ENCODE measurements at regions not wholly inside any gene's neighbourhood (a gene's known extent, or its start where the extent isn't known, plus 50 kb on each side); places are given as distances from the start of the nearest gene placed in this dataset.
"Not testable (repeated sequence)": the region's sequence is repeated elsewhere in the genome, so short reads cannot be mapped to it uniquely, and the experiment has no call there.

DNA sequence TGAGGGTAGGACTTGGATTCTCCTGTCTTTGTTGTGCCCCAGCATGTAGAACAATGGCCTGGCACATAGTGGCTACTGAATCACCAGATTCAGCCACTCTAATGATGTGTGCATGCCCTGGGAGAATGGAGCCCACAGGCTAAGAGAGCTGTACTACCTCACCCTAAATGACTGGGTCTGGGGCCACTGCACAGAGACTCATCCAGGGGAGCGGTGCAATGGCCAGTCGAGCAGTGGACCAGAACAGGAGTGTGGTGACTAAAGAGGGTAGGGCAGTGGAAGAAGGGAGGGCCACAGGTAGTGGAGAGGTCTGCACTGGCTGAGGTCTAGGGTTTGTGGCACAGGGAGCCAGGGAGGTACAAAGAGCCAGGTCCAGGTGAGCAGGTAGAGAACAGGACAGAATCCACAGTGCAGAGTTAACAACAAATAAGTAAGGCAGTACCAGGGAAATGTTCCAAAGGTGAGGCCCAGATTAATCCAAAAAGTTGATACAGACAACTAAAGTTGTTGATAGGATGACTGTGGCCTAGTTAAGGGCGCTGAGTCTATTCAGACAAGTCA, 142.7 kb upstream of the ATP11B start:
- Histone ChIP-seq H2AFZ (ENCODE audit: low read length) (no peak overlapping the region), H3K9me2 (ENCODE audit: low read depth, low read length) (no peaks in the 10 kb centered on the region), H3K4me3 (ENCODE audit: low read depth, low read length, poor library complexity, severe bottlenecking) (no peak overlapping the region), H3K36me3 (ENCODE audit: insufficient read depth, low read length) (no peaks in the 10 kb centered on the region), H3K9me3 (ENCODE audit: low read length) (peaks cover 5% of the 10 kb centered on the region; the same call in 1 of the 2 replicates), H3K79me2 (ENCODE audit: insufficient read depth, low read length) (no peaks in the 10 kb centered on the region), H3K27ac (ENCODE audit: low read depth, low read length, poor library complexity, severe bottlenecking) (no peak overlapping the region), H4K20me1 (ENCODE audit: insufficient read depth, low read length) (no peaks in the 10 kb centered on the region), H3K9ac (ENCODE audit: low read length) (no peak overlapping the region), H3F3A (ENCODE audit: insufficient read depth, low read length) (no peaks in the 10 kb centered on the region), H3K4me1 (ENCODE audit: insufficient read depth, low read length, severe bottlenecking) (no peaks in the 10 kb centered on the region), H3K4me2 (ENCODE audit: low read length) (no peak overlapping the region), H3K27me3 (ENCODE audit: insufficient read depth, low read length) (no peaks in the 10 kb centered on the region)
- TF ChIP-seq, protein P1, sequence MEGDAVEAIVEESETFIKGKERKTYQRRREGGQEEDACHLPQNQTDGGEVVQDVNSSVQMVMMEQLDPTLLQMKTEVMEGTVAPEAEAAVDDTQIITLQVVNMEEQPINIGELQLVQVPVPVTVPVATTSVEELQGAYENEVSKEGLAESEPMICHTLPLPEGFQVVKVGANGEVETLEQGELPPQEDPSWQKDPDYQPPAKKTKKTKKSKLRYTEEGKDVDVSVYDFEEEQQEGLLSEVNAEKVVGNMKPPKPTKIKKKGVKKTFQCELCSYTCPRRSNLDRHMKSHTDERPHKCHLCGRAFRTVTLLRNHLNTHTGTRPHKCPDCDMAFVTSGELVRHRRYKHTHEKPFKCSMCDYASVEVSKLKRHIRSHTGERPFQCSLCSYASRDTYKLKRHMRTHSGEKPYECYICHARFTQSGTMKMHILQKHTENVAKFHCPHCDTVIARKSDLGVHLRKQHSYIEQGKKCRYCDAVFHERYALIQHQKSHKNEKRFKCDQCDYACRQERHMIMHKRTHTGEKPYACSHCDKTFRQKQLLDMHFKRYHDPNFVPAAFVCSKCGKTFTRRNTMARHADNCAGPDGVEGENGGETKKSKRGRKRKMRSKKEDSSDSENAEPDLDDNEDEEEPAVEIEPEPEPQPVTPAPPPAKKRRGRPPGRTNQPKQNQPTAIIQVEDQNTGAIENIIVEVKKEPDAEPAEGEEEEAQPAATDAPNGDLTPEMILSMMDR (IDR thresholded peaks at IDR 0.05; ENCODE audit: low read length), result no peak
- no peak for TF ChIP-seq EZH2 (IDR thresholded peaks at IDR 0.05; ENCODE audit: borderline replicate concordance, low read length)

DNA sequence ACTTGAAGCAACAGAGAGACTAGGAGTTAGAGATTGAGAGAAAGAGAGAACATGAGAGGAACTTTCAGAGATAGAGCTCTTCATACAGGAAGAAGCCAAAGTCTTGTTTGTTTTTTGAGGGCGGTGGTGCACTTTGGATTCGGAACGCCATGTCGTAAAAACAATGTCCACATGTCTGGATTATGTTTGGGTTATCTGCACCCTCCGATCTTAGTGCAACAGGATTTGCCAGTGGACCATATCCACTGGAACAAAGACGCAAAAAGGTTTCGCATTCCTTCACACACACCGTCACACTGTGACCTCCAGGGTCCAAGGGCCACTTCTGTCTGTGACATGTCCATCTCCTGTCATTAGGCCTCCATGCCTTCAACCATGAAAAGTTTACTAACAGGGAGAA, 141.8 kb upstream of the ATP11B start:
- no peak overlapping the region for H3K4me3 ChIP-seq (ENCODE audit: low read depth, low read length, poor library complexity, severe bottlenecking)
- H3K27me3 ChIP-seq (ENCODE audit: insufficient read depth, low read length), result no peaks in the 10 kb centered on the region
- H3K9ac ChIP-seq (ENCODE audit: low read length), result no peak overlapping the region
- no peaks in the 10 kb centered on the region for H3K36me3 ChIP-seq (ENCODE audit: insufficient read depth, low read length)
- no peak overlapping the region for H3K4me2 ChIP-seq (ENCODE audit: low read length)
- no peaks in the 10 kb centered on the region for H3K79me2 ChIP-seq (ENCODE audit: insufficient read depth, low read length)
- H2AFZ ChIP-seq (ENCODE audit: low read length), result no peak overlapping the region
- no peaks in the 10 kb centered on the region for H3K9me2 ChIP-seq (ENCODE audit: low read depth, low read length)
- no peaks in the 10 kb centered on the region for H4K20me1 ChIP-seq (ENCODE audit: insufficient read depth, low read length)
- no peaks in the 10 kb centered on the region for H3K4me1 ChIP-seq (ENCODE audit: insufficient read depth, low read length, severe bottlenecking)
- TF ChIP-seq, protein P1 (IDR thresholded peaks at IDR 0.05; ENCODE audit: low read length), result no peak
- no peak for TF ChIP-seq EZH2 (IDR thresholded peaks at IDR 0.05; ENCODE audit: borderline replicate concordance, low read length)
- no peaks in the 10 kb centered on the region for H3F3A ChIP-seq (ENCODE audit: insufficient read depth, low read length)
- peaks cover 5% of the 10 kb centered on the region; the same call in 1 of the 2 replicates for H3K9me3 ChIP-seq (ENCODE audit: low read length)
- H3K27ac ChIP-seq (ENCODE audit: low read depth, low read length, poor library complexity, severe bottlenecking), result no peak overlapping the region

DNA sequence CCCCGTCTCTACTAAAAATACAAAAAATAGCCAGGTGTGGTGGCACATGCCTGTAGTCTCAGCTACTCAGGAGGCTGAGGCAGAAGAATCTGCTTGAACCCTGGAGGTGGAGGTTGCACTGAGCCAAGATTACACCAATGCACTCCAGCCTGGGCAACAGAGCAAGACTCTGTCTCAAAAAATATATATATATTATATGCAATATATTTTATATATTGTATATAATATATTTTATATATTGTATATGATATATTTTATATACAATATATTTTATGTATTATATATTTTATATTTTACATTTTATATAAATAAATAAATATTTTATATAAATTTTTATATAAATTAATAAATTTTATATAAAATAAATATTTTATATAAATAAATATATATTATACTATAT, 140.2 kb upstream of the ATP11B start:
- not testable (repeated sequence) for H2AFZ ChIP-seq (ENCODE audit: low read length); H3K4me2 ChIP-seq (ENCODE audit: low read length); H3F3A ChIP-seq (ENCODE audit: insufficient read depth, low read length); H3K9me3 ChIP-seq (ENCODE audit: low read length); H3K4me1 ChIP-seq (ENCODE audit: insufficient read depth, low read length, severe bottlenecking); H3K4me3 ChIP-seq (ENCODE audit: low read depth, low read length, poor library complexity, severe bottlenecking); H3K79me2 ChIP-seq (ENCODE audit: insufficient read depth, low read length); H3K9ac ChIP-seq (ENCODE audit: low read length); H3K27ac ChIP-seq (ENCODE audit: low read depth, low read length, poor library complexity, severe bottlenecking); H3K36me3 ChIP-seq (ENCODE audit: insufficient read depth, low read length); H4K20me1 ChIP-seq (ENCODE audit: insufficient read depth, low read length); H3K9me2 ChIP-seq (ENCODE audit: low read depth, low read length); H3K27me3 ChIP-seq (ENCODE audit: insufficient read depth, low read length)

DNA sequence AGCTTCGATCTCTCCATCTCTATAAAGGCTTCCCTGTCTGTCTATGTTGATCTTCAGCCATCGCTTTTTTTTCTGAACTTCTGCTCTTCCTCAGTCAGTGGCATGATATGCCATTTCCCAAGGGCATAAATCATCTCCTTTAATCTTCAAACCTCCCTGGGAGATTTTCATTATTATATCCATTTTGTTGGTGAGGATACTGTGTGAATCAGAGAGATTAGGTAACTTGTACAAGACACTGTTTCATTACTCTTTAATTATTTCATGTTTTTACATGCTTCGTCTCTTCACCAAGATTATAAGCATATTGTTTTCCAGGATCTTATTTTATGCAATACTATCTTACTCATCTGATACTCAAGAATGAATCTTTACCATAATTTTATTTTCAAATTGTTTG, 124.8 kb upstream of the ATP11B start:
- no peak overlapping the region for H3K9ac ChIP-seq (ENCODE audit: low read length)
- no peaks in the 10 kb centered on the region for H3K9me2 ChIP-seq (ENCODE audit: low read depth, low read length)
- no peak overlapping the region for H3K4me2 ChIP-seq (ENCODE audit: low read length)
- no peak overlapping the region for H3K27ac ChIP-seq (ENCODE audit: low read depth, low read length, poor library complexity, severe bottlenecking)
- no peaks in the 10 kb centered on the region for H4K20me1 ChIP-seq (ENCODE audit: insufficient read depth, low read length)
- no peaks in the 10 kb centered on the region for H3F3A ChIP-seq (ENCODE audit: insufficient read depth, low read length)
- H3K9me3 ChIP-seq (ENCODE audit: low read length), result no peaks in the 10 kb centered on the region
- H3K4me3 ChIP-seq (ENCODE audit: low read depth, low read length, poor library complexity, severe bottlenecking), result no peak overlapping the region
- no peaks in the 10 kb centered on the region for H3K79me2 ChIP-seq (ENCODE audit: insufficient read depth, low read length)
- H3K4me1 ChIP-seq (ENCODE audit: insufficient read depth, low read length, severe bottlenecking), result no peaks in the 10 kb centered on the region
- H3K36me3 ChIP-seq (ENCODE audit: insufficient read depth, low read length), result no peaks in the 10 kb centered on the region
- H2AFZ ChIP-seq (ENCODE audit: low read length), result no peak overlapping the region
- TF ChIP-seq, protein P1 (IDR thresholded peaks at IDR 0.05; ENCODE audit: low read length), result no peak
- TF ChIP-seq EZH2 (IDR thresholded peaks at IDR 0.05; ENCODE audit: borderline replicate concordance, low read length), result no peak
- H3K27me3 ChIP-seq (ENCODE audit: insufficient read depth, low read length), result no peaks in the 10 kb centered on the region

All from OCI-LY1 (cell line).